AG04450 (cell line): ENCODE measurements at regions not wholly inside any gene's neighbourhood (a gene's known extent, or its start where the extent isn't known, plus 50 kb on each side); places are given as distances from the start of the nearest gene placed in this dataset.

Experiments used
- CTCF ChIA-PET: fragments of 300-600, 350-600 bp; formaldehyde crosslinking; extraction: SDS; loops from one replicate; lab custom pipeline; 2022; ENCODE audit warnings: antibody characterized with exemption, inconsistent platforms; lab: Charles Lee
- POLR2A ChIA-PET: fragments of 350-600 bp; formaldehyde crosslinking; extraction: SDS; loops from one replicate; lab custom pipeline; 2021; ENCODE audit warnings: antibody characterized with exemption, inconsistent platforms; lab: Yijun Ruan, JAX
- DNase-seq: peaks from one replicate; pipeline ENCODE4 v3.0.0-alpha.2; 2011; ENCODE audit warnings: low read depth, low spot score
- H3K27ac ChIP-seq: one replicate; pipeline ENCODE4 v1.5.1; 2012; ENCODE audit warnings: low read depth, low read length, control low read depth
- H3K27me3 ChIP-seq: one replicate; pipeline ENCODE4 v1.6.0; 2012; ENCODE audit warnings: low read length; ENCODE audit not compliant: control insufficient read depth, insufficient read depth
- H3K4me3 ChIP-seq: 2 replicates; pipeline ENCODE4 v1.5.1; 2011; ENCODE audit warnings: mild to moderate bottlenecking, low read depth, low read length, control low read depth
- H3K9me3 ChIP-seq: 2 replicates; pipeline ENCODE4 v1.5.1; 2012; ENCODE audit warnings: low read length; ENCODE audit not compliant: control insufficient read depth, insufficient read depth
- CTCF ChIP-seq: IDR thresholded peaks from 2 replicates; pipeline ENCODE4 v1.5.1; 2011; ENCODE audit warnings: low read depth, low read length, control low read depth, inconsistent platforms

- H3K4me3 ChIP-seq = no peak overlapping the region
- no peaks in the 10 kb centered on the region for H3K9me3 ChIP-seq
- ChIA-PET CTCF (interaction anchor here (1.2 to 2.1 kb wide), 5 partner anchors 52 to 123 kb away, joined by 3 to 14 read pairs (median 8); no protein-coding TSS in a partner anchor), POLR2A (no interaction called here)
- H3K27ac ChIP-seq = no peak overlapping the region
- H3K27me3 ChIP-seq = peaks cover 7% of the 10 kb centered on the region
- TF ChIP-seq CTCF = no peak
- DNase-seq = no peak
These were observed 71.6 kb upstream of the SMYD2 start for GRCh38 chr1:214209260-214209808.

- H3K27ac ChIP-seq = no peak overlapping the region
- DNase-seq = no peak
- no peak overlapping the region for H3K4me3 ChIP-seq
- ChIA-PET POLR2A (no interaction called here), CTCF (interaction anchor here (0.9 to 16.5 kb wide), 4 partner anchors 9 to 437 kb away, joined by 3 to 429 read pairs (median 63); no protein-coding TSS in a partner anchor)
- peaks cover 15% of the 10 kb centered on the region for H3K27me3 ChIP-seq
- TF ChIP-seq CTCF = no peak
- H3K9me3 ChIP-seq = no peaks in the 10 kb centered on the region
These were observed 67.8 kb upstream of the SMYD2 start for GRCh38 chr1:214213136-214213535.

GRCh38 chr1:214214851-214215250 is 66.1 kb upstream of the SMYD2 start:
- Histone ChIP-seq H3K9me3 (no peaks in the 10 kb centered on the region), H3K4me3 (no peak overlapping the region), H3K27me3 (peaks cover 24% of the 10 kb centered on the region), H3K27ac (no peak overlapping the region)
- no peak for TF ChIP-seq CTCF
- CTCF ChIA-PET = interaction anchor here (0.6 to 16.5 kb wide), 35 partner anchors 8 to 1382 kb away, joined by 3 to 429 read pairs (median 5); partner anchors contain the start of gene SMYD2
- no peak for DNase-seq
- POLR2A ChIA-PET = interaction anchor here (0.9 kb wide), 1 partner anchor 114 kb away, joined by 3 read pairs; no protein-coding TSS in a partner anchor

DNA sequence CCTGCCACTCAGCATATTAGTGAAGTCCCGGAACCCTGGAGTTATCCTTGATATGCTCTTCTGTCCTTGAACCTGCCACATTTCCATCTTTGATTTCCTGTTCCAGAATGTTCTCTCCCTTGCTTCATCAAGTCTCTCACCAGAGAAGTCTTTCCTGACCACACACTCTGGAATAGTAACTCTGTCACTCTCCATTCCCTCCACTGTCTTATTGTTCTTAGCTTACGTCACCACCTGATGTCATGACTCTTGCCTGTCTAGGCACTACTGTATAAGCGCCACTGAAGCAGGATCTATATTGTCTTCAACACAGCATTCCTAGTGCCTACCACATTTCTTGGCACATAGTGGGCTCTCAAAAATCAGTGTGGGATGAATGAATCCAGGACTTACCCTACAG is 65.4 kb upstream of the SMYD2 start:
- DNase-seq = no peak
- TF ChIP-seq CTCF = no peak
- ChIA-PET CTCF (interaction anchor here (1.9 to 16.5 kb wide), 3 partner anchors 9 to 113 kb away, joined by 6 to 429 read pairs (median 104); no protein-coding TSS in a partner anchor), POLR2A (no interaction called here)
- Histone ChIP-seq H3K27ac (no peak overlapping the region), H3K4me3 (no peak overlapping the region), H3K27me3 (peaks cover 29% of the 10 kb centered on the region), H3K9me3 (no peaks in the 10 kb centered on the region)

DNA sequence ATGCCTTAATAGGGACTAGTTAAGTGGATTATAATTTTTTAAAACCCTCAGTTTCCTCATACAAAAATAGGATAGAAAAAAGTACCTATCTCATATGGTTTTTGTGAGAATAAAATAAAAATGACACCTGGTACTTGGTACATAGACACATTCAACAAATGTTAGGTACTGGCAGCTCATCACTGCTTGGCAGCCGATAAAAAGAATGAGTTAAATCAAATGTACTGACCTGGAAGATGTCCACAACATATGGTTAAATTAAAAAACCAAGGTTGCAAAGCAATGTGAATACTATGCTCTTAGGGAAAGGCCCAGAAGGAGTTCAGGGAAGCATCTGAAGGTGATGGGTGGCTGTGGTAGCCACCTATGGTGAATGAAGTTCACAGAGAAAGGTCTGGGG is 64.9 kb upstream of the SMYD2 start:
- H3K4me3 ChIP-seq = no peak overlapping the region
- no peaks in the 10 kb centered on the region for H3K9me3 ChIP-seq
- POLR2A ChIA-PET = no interaction called here
- DNase-seq = no peak
- CTCF ChIA-PET = interaction anchor here (1.9 to 16.5 kb wide), 3 partner anchors 9 to 113 kb away, joined by 6 to 429 read pairs (median 104); no protein-coding TSS in a partner anchor
- peaks cover 31% of the 10 kb centered on the region for H3K27me3 ChIP-seq
- TF ChIP-seq CTCF = no peak
- H3K27ac ChIP-seq = no peak overlapping the region
